Activated CD8-positive, alpha-beta memory T cell treated with anti-CD3 and anti-CD28 coated beads, Interleukin-2, amount 10 ng/mL, durations not matched to agents 7 days and 5 days (primary cell): ENCODE measurements at regions not wholly inside any gene's neighbourhood (a gene's known extent, or its start where the extent isn't known, plus 50 kb on each side); places are given as distances from the start of the nearest gene placed in this dataset.

Experiments
- ATAC-seq: fragments of 150-1000 bp; cut with Tn5 transposase; one replicate; pipeline ENCODE4 v1.10.0; 2021; ENCODE audit warnings: moderate library complexity
- CTCF ChIA-PET: fragments of 350-600 bp; sonication (Branson Sonifier 250); formaldehyde crosslinking; loops from one replicate; lab custom pipeline; 2021; ENCODE audit warnings: antibody characterized with exemption; lab: Charles Lee
- DNase-seq: peaks from one replicate; pipeline ENCODE4 v3.0.0-alpha.2; 2020
- H3K27ac Mint-ChIP-seq: one replicate; pipeline ENCODE4 v1.8.0; 2021; ENCODE audit warnings: mild to moderate bottlenecking, mixed read lengths
- H3K27me3 Mint-ChIP-seq: one replicate; pipeline ENCODE4 v1.8.0; 2021; ENCODE audit warnings: mixed read lengths
- H3K36me3 Mint-ChIP-seq: one replicate; pipeline ENCODE4 v1.8.0; 2021; ENCODE audit warnings: mild to moderate bottlenecking, mixed read lengths
- H3K4me1 Mint-ChIP-seq: one replicate; pipeline ENCODE4 v1.8.0; 2021; ENCODE audit warnings: mixed read lengths
- H3K4me3 Mint-ChIP-seq: one replicate; pipeline ENCODE4 v1.8.0; 2021; ENCODE audit warnings: mild to moderate bottlenecking, moderate library complexity, mixed read lengths
- H3K9me3 Mint-ChIP-seq: one replicate; pipeline ENCODE4 v1.8.0; 2022; ENCODE audit warnings: low read depth, mixed read lengths

DNA sequence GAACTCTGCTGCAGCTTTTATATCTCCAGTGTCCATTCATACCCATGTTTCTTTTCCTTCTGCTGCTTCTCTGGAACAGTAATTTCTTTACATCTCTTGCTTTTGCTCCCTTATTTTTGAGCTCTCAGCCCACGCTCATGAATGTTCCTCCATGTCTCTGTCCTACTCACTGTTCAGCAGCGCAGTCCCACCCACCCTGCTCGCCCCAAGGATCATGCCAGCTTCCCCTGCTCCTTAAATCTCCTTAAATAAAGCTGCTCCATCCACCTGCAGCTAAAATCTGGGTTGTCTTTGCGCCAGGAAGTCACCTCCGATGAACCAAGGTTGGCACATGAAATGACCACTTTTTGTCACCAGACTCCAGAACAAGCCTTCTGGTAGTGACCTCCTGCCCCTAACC is 201.1 kb upstream of the RGS6 start:
- DNase-seq = no peak
- CTCF ChIA-PET = interaction anchor here (2.3 kb wide), 1 partner anchor 11 kb away, joined by 7 read pairs; no protein-coding TSS in a partner anchor
- H3K27ac Mint-ChIP-seq = no peak overlapping the region
- ATAC-seq = no peak
- H3K4me3 Mint-ChIP-seq = no peak overlapping the region
- H3K4me1 Mint-ChIP-seq = peaks cover 2% of the 10 kb centered on the region
- H3K9me3 Mint-ChIP-seq = no peaks in the 10 kb centered on the region
- peaks cover 23% of the 10 kb centered on the region for H3K36me3 Mint-ChIP-seq
- H3K27me3 Mint-ChIP-seq = no peaks in the 10 kb centered on the region

DNA sequence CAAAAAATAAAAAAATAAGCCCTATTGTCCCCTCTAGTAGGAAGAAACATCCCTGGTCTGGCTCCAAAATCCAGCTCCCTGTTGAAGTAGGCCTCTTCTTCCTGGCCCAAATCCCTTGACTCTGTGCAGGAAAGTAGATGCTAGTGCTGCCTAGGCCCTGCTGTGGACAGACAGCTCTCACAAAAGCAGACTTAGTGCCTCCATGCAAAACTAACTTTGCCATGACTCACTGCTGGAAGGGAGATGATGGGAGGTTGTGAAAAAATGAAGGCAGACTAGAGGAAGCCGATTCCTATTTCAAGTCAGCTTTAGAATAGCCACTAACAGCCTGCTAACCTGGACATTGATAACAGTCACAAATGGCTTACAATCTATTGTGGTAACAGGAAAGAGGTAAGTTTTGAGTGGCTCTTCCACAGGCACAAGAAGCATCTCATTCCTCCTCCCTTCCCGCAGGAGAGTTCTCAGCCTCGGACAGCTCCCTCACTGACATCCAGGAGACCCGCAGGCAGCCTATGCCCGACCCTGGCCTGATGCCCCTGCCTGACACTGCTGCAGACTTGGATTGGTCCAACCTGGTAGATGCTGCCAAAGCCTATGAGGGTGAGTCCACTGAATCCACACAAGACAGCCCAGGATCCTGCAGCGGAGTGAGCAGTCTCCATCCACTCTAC is 198.9 kb upstream of the RGS6 start:
- CTCF ChIA-PET = interaction anchor here (1.3 kb wide), 1 partner anchor 594 kb away, joined by 3 read pairs; no protein-coding TSS in a partner anchor
- Mint-ChIP-seq H3K9me3 (no peaks in the 10 kb centered on the region), H3K27ac (no peak overlapping the region), H3K36me3 (peaks cover 36% of the 10 kb centered on the region), H3K27me3 (no peaks in the 10 kb centered on the region), H3K4me1 (peaks cover 2% of the 10 kb centered on the region), H3K4me3 (no peak overlapping the region)
- DNase-seq (no peak), ATAC-seq (no peak)

DNA sequence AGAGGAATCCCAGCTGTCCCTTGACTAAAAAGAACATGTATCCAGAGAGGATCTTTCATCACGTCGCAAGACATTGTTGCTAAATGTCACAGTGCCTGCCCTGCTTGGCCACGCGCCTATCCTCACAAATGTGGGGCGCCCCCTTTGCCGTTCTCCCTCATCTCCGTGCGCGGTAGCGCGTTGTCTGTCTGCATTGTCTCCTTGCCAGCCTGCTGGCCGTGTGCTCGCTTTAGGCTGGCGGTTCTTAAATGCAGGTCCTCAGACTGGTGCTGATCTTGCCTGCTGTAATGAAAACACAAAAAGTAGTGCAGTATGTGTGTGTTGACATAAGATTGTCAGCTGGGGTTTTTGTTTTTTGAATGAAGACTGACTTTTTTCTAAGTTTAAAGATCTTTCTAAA is 198.2 kb upstream of the RGS6 start:
- no peak for ATAC-seq
- peaks cover 2% of the 10 kb centered on the region for H3K4me1 Mint-ChIP-seq
- CTCF ChIA-PET = no interaction called here
- no peaks in the 10 kb centered on the region for H3K9me3 Mint-ChIP-seq
- H3K4me3 Mint-ChIP-seq = no peak overlapping the region
- no peak for DNase-seq
- peaks cover 38% of the 10 kb centered on the region for H3K36me3 Mint-ChIP-seq
- no peaks in the 10 kb centered on the region for H3K27me3 Mint-ChIP-seq
- H3K27ac Mint-ChIP-seq = no peak overlapping the region

DNA sequence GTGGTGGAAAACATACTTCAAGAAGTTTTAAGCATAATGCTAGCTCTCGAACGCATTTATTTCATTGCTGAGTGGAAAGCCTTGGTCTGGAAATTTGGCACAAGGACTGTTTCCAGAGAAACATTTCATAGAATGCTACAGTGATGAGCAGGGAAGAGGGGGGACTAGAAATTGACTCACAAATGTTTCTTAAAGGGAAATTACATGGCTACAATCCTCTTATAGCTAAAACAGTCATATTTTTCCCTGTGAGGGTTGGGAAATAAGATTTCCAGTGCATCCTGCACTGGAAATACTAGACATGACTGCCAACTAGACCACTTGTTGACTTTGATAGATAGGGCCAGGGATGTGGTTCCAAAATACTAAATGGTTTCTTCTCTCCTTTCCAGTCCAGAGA is 197.3 kb upstream of the RGS6 start:
- H3K9me3 Mint-ChIP-seq = no peaks in the 10 kb centered on the region
- DNase-seq (no peak), ATAC-seq (no peak)
- peaks cover 37% of the 10 kb centered on the region for H3K36me3 Mint-ChIP-seq
- no peak overlapping the region for H3K27ac Mint-ChIP-seq
- no peak overlapping the region for H3K4me3 Mint-ChIP-seq
- CTCF ChIA-PET = no interaction called here
- no peaks in the 10 kb centered on the region for H3K27me3 Mint-ChIP-seq
- peaks cover 6% of the 10 kb centered on the region for H3K4me1 Mint-ChIP-seq

DNA sequence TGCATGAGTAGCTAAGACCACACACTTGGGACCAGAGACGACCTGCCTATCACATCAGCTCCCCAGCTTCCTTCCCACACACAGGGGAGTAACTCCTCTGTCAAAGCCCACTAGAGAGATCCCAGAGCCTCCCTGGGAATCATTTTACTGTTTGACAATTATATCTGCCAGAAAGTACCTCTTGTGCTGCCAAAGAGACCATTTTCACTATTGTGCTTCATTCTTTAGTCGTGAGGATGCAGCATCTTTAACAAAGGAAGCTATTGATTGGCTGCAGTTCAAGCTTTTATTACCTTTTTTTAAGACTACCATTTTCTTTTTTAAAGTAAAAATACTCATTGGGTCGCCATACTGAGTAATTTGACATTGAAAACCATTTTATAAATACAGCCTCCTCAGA is 194.5 kb upstream of the RGS6 start:
- H3K27me3 Mint-ChIP-seq = no peaks in the 10 kb centered on the region
- CTCF ChIA-PET = interaction anchor here (1.0 kb wide), 1 partner anchor 30 kb away, joined by 5 read pairs; no protein-coding TSS in a partner anchor
- H3K36me3 Mint-ChIP-seq = peaks cover 28% of the 10 kb centered on the region
- H3K27ac Mint-ChIP-seq = no peak overlapping the region
- no peak for ATAC-seq
- peak; percentile 19 for DNase-seq
- H3K4me1 Mint-ChIP-seq = peaks cover 4% of the 10 kb centered on the region
- no peak overlapping the region for H3K4me3 Mint-ChIP-seq
- H3K9me3 Mint-ChIP-seq = no peaks in the 10 kb centered on the region

DNA sequence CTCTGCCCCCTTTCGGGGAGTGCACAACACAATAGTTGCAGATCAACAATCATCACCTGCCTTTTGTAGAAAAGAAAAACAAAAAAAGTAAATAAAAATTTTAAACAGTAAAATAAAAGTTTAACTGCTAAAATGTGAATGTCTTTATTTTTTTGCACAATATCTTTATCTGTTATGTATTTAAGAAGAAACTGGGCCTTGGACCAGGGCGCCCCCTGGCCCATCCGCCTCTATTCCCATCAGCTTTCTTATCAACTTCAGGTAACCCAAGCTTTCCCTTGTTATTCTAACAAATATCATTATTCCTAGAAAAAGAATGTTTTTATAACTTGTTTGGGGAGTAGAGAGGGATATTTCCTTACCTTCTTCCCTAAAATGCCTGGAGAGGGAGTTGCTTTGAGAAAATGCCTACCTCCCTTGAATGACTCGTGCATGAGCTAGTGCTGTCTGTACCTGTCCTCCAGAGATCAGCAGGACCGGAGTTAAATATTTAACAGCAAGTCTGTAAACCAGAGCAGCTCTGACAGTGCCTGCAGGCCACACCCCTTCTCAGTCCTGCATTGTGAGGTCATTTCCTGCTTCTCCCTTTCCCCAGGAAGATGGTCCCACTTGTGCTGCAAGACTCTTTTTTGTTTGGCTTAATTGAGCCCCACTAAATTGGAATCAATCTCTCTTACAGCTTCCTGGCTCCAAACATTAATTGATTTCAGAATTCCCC is 192.8 kb upstream of the RGS6 start:
- no peak for DNase-seq
- H3K36me3 Mint-ChIP-seq = peaks cover 26% of the 10 kb centered on the region
- CTCF ChIA-PET = interaction anchor here (0.8 to 0.9 kb wide), 3 partner anchors 13 to 116 kb away, joined by 3 to 4 read pairs (median 3); no protein-coding TSS in a partner anchor
- peaks cover 4% of the 10 kb centered on the region for H3K4me1 Mint-ChIP-seq
- no peak overlapping the region for H3K4me3 Mint-ChIP-seq
- no peak for ATAC-seq
- H3K27ac Mint-ChIP-seq = no peak overlapping the region
- H3K27me3 Mint-ChIP-seq = no peaks in the 10 kb centered on the region
- H3K9me3 Mint-ChIP-seq = no peaks in the 10 kb centered on the region

DNA sequence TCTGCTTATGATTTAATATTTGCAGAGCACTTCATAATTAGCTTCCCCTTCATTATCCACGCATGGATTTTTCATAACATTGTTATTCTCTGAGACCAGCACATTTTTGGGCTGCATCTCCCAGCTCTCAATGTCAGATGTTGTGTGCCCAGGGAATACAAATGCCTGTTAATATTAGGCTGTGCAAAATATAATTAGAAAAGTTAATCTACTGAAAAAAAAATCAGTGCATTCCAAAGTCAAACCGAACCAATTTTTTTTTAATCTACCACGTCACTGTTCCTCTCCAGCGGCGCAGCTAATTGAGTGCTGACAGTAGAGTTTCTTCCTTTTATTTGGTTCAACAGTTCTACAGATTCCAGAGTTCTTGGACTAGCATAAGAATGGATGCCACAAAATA is 191.0 kb upstream of the RGS6 start:
- H3K4me1 Mint-ChIP-seq = peaks cover 4% of the 10 kb centered on the region
- H3K36me3 Mint-ChIP-seq = peaks cover 17% of the 10 kb centered on the region
- H3K27ac Mint-ChIP-seq = no peak overlapping the region

DNA sequence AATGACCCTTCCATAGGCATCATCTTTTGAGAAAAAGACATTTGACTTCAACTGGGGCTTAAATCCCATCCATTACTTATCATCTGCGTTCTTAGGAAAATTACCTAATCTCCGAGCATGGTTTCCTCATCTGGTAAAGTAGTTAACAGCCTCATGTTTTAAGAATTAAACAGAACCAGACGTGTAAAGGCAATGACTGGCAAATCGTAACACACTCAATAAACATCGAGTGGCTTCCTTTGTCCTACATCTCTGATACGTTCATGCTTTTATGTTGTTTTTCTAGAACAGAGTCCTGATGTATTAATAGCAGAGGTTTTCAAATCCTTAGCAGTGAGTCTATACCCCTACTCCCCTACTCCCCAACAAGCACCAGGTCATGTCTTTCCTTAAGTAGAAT is 189.7 kb upstream of the RGS6 start:
- H3K27ac Mint-ChIP-seq = no peak overlapping the region
- no peak overlapping the region for H3K4me3 Mint-ChIP-seq
- H3K27me3 Mint-ChIP-seq = no peaks in the 10 kb centered on the region
- CTCF ChIA-PET = no interaction called here
- H3K4me1 Mint-ChIP-seq = peaks cover 4% of the 10 kb centered on the region
- H3K36me3 Mint-ChIP-seq = peaks cover 8% of the 10 kb centered on the region
- H3K9me3 Mint-ChIP-seq = peaks cover 2% of the 10 kb centered on the region
- no peak for DNase-seq
- no peak for ATAC-seq

More for the DNA sequence above, 191.0 kb upstream of the RGS6 start:
- ATAC-seq (no peak), DNase-seq (no peak)
- CTCF ChIA-PET = no interaction called here
- Mint-ChIP-seq H3K9me3 (no peaks in the 10 kb centered on the region), H3K27me3 (no peaks in the 10 kb centered on the region), H3K4me3 (no peak overlapping the region)

DNA sequence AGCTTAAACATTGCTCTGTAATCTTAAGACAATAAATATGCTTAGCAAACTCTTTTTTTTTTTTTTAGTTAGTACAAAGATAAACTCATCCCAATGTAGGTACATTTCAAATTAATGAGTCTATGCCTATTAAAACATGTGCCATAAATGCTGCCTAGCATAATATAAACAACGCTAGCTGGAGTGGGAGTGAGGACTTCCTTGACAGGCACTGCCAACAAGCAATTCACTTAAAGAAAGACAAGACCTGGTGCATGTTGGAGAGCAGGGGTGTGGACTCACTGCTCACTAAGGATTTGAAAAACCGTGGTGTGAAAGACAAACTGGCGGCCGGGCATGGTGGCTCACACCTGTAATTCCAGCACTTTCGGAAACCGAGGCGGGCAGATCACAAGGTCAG is 187.2 kb upstream of the RGS6 start:
- Mint-ChIP-seq H3K27me3 (no peaks in the 10 kb centered on the region), H3K36me3 (peaks cover 5% of the 10 kb centered on the region), H3K9me3 (peaks cover 12% of the 10 kb centered on the region), H3K4me3 (no peak overlapping the region), H3K4me1 (peaks cover 4% of the 10 kb centered on the region), H3K27ac (no peak overlapping the region)
- CTCF ChIA-PET = interaction anchor here (0.6 to 1.1 kb wide), 2 partner anchors 8 to 34 kb away, joined by 3 to 4 read pairs; no protein-coding TSS in a partner anchor
- ATAC-seq = no peak
- no peak for DNase-seq

DNA sequence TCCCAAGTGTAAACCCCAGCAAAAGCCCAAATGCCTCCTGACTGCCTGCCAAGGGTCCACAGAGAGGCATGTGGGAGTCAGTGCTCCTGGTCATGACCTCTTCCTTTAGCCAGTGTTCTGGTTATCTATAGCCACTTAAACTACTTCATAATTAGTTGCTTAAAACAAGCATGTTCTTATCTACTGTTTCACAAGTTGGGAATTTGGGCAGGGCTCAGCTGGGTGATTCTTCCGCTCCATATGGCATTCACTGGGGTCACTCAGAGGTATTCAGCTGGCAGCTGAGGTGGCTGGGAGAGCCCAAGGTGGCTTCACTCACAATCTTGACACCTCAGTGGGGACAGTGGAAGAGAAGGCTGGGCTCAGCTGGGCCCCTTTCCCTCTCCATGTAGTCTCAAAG is 184.0 kb upstream of the RGS6 start:
- Mint-ChIP-seq H3K4me3 (no peak overlapping the region), H3K27ac (no peak overlapping the region), H3K4me1 (peaks cover 20% of the 10 kb centered on the region), H3K9me3 (peaks cover 12% of the 10 kb centered on the region), H3K27me3 (no peaks in the 10 kb centered on the region), H3K36me3 (peaks cover 3% of the 10 kb centered on the region)
- DNase-seq = no peak
- CTCF ChIA-PET = no interaction called here
- ATAC-seq = no peak

DNA sequence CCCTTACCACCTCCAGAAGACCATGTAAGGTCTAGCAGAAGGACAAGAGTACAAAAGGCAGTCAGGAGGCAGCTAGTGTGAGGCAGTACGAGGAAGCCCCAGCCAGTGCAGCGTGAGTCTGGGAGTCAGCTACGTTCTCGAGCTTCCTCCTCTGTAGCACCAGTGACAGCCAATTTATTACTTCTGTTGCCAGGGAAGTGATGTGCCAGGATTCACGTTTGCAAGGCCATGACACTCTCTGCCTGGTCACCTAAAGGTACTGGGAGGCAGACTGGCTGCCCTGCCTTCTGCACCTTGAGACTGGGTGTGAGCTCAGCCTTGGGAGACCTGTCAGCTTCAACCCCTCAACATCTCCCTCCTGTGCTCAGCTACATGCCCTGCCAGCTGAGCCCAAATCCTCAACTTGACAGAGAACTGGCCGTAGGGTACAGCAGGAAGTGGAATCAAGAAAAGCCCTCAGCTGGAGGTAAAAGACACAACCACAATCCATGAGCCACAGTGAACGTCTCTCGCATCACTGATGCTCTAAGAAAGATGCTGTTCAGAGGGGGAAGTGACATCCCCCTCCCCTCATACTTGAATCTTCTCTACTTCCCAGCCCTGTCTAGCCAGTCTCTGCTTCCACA is 182.5 kb upstream of the RGS6 start:
- CTCF ChIA-PET = interaction anchor here (0.9 to 5.4 kb wide), 2 partner anchors 31 to 610 kb away, joined by 3 to 101 read pairs; no protein-coding TSS in a partner anchor
- ATAC-seq = no peak

DNA sequence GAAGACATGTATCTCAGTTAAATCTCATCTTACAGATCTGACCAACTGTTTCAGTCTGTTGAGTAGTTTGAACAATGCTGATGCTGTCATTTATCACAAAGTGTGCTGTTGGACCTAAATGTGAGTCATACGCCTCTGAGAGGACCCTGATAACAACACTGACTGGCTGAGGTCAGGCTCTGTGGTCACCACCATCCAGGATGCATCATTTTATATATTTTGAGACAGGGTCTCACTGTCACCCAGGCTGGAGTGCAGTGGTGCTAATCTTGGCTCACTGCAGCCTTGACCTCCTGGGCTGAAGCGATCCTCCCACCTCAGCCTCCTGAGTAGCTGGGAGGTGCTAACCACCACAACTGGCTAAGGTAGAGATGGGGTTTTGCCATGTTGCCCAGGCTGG is 181.0 kb upstream of the RGS6 start:
- H3K4me1 Mint-ChIP-seq = peaks cover 20% of the 10 kb centered on the region
- ATAC-seq (peak; percentile 33), DNase-seq (no peak)
- H3K27me3 Mint-ChIP-seq = no peaks in the 10 kb centered on the region
- H3K27ac Mint-ChIP-seq = no peak overlapping the region
- CTCF ChIA-PET = interaction anchor here (0.9 to 5.4 kb wide), 3 partner anchors 334 to 612 kb away, joined by 3 to 101 read pairs (median 24); partner anchors contain the start of gene SIPA1L1
- H3K36me3 Mint-ChIP-seq = peaks cover 3% of the 10 kb centered on the region
- no peak overlapping the region for H3K4me3 Mint-ChIP-seq
- peaks cover 12% of the 10 kb centered on the region for H3K9me3 Mint-ChIP-seq

More for the DNA sequence above, 182.5 kb upstream of the RGS6 start:
- H3K4me1 Mint-ChIP-seq = peaks cover 20% of the 10 kb centered on the region
- no peaks in the 10 kb centered on the region for H3K27me3 Mint-ChIP-seq
- no peak overlapping the region for H3K27ac Mint-ChIP-seq
- peaks cover 12% of the 10 kb centered on the region for H3K9me3 Mint-ChIP-seq
- no peak for DNase-seq
- peaks cover 3% of the 10 kb centered on the region for H3K36me3 Mint-ChIP-seq
- no peak overlapping the region for H3K4me3 Mint-ChIP-seq

DNA sequence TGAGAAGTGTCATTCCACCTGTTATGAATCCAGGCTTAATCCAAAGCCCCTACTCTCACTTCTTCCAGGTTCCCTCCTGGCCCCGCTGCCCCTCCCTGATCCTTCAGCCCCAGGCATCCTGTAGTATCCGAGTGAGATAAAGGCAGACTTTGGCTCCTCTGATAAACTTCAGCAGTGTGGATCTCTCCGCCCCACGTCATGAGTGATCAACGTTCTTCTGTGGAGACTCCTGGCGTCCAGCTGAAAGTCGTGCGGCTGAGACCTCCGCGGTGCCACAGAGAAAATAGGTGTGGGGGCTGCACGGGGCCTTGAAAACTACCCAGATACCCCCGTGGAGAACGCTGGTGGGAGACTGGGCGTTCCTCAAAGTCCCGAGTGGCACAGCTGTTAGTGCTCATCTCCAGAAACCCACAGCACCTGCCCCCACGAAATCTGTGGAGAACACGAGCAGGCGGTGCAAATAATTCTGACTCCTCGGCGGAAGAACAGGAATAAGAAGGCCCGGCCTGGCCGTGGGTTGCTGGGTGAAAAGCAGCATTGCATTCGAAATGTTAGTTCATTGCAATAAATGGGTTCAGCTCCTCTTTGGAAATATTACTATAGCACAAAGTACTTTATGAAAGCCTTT is 180.0 kb upstream of the RGS6 start:
- ATAC-seq (no peak), DNase-seq (no peak)
- peaks cover 10% of the 10 kb centered on the region for H3K9me3 Mint-ChIP-seq
- peaks cover 20% of the 10 kb centered on the region for H3K4me1 Mint-ChIP-seq
- peaks cover 2% of the 10 kb centered on the region for H3K27me3 Mint-ChIP-seq
- H3K27ac Mint-ChIP-seq = no peak overlapping the region
- CTCF ChIA-PET = interaction anchor here (0.6 to 5.4 kb wide), 35 partner anchors 8 to 1277 kb away, joined by 3 to 101 read pairs (median 4); partner anchors contain the start of gene SIPA1L1
- H3K36me3 Mint-ChIP-seq = peaks cover 3% of the 10 kb centered on the region
- no peak overlapping the region for H3K4me3 Mint-ChIP-seq
